Progenitor cell of endocrine pancreas (in vitro differentiated cells): ENCODE measurements at regions not wholly inside any gene's neighbourhood (a gene's known extent, or its start where the extent isn't known, plus 50 kb on each side); places are given as distances from the start of the nearest gene placed in this dataset.
"Not testable (repeated sequence)": the region's sequence is repeated elsewhere in the genome, so short reads cannot be mapped to it uniquely, and the experiment has no call there.

Experiments used
- DNase-seq: peaks from one replicate; pipeline ENCODE4 v3.0.0; 2021; ENCODE audit warnings: low spot score; ENCODE audit not compliant: unreplicated experiment
- H3K27ac Mint-ChIP-seq: 2 replicates; pipeline ENCODE4 v1.8.0; 2021; ENCODE audit warnings: mild to moderate bottlenecking, moderate library complexity, mixed read lengths
- H3K27me3 Mint-ChIP-seq: 2 replicates; pipeline ENCODE4 v1.8.0; 2021; ENCODE audit warnings: mixed read lengths
- H3K36me3 Mint-ChIP-seq: 2 replicates; pipeline ENCODE4 v1.8.0; 2022; ENCODE audit warnings: mixed read lengths; ENCODE audit not compliant: insufficient read depth
- H3K4me1 Mint-ChIP-seq: 2 replicates; pipeline ENCODE4 v1.8.0; 2021; ENCODE audit warnings: low read depth, mixed read lengths
- H3K4me3 Mint-ChIP-seq: 2 replicates; pipeline ENCODE4 v1.8.0; 2021; ENCODE audit warnings: low read depth, mild to moderate bottlenecking, moderate library complexity, mixed read lengths
- H3K9me3 Mint-ChIP-seq: 2 replicates; pipeline ENCODE4 v1.8.0; 2021; ENCODE audit warnings: low read depth, mixed read lengths
- CTCF ChIP-seq: fragments of 200-600 bp; sonication (generic); IDR thresholded peaks from one replicate; pipeline ENCODE4 v1.5.0; 2021; ENCODE audit warnings: antibody characterized with exemption, mild to moderate bottlenecking; ENCODE audit not compliant: unreplicated experiment

DNA sequence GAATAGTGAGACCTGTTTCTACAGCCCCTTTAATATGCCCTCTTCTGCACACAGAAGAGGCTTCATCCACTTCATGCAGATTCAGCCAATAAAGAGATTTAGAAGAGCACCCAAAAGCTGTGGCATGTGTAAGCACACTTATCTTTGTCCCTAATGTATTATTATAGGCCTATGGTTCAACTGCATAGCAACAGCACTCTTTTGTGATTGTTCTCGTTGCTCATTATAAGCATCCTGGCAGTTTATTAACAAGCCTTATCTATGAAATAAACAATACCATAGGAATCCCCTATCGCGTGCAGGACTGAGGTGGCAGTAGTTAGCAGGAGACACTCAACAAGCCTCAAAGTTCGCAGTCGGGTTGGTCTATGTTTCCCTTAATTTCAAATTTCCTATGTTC lies 138.5 kb upstream of the BEND6 start:
- DNase-seq = no peak
- H3K27me3 Mint-ChIP-seq = peaks cover 27% of the 10 kb centered on the region
- H3K4me1 Mint-ChIP-seq = peaks cover 25% of the 10 kb centered on the region
- H3K27ac Mint-ChIP-seq = no peak overlapping the region
- no peaks in the 10 kb centered on the region for H3K36me3 Mint-ChIP-seq
- no peaks in the 10 kb centered on the region for H3K9me3 Mint-ChIP-seq
- H3K4me3 Mint-ChIP-seq = no peak overlapping the region
- no peak for TF ChIP-seq CTCF

- Mint-ChIP-seq H3K4me3 (no peak overlapping the region), H3K36me3 (no peaks in the 10 kb centered on the region), H3K4me1 (peaks cover 17% of the 10 kb centered on the region), H3K27ac (no peak overlapping the region), H3K27me3 (peaks cover 27% of the 10 kb centered on the region), H3K9me3 (no peaks in the 10 kb centered on the region)
- TF ChIP-seq CTCF = no peak
- no peak for DNase-seq
Observed at GRCh38 chr6:56815436-56815835, 139.5 kb upstream of the BEND6 start.

DNA sequence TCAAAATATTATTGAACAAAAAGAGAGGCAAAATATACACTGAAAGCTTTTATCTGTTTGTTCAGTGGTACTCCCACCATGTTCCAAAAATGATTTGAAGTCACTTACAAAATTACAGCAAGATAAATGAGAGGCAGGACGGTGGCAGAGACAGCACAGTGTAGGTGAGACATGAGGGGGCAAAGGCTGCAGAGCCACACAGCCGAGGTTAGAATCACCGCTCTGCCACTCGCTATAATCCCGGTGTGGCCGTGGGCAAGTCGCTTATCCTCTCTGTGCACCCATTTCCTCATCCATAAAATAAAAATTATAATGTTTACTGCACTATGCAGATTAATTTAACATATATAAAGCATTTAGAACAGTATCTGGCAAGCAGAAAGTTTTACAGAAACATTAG lies 140.1 kb upstream of the BEND6 start:
- Mint-ChIP-seq H3K9me3 (no peaks in the 10 kb centered on the region), H3K27me3 (peaks cover 27% of the 10 kb centered on the region)

GRCh38 chr6:56814308-56814707 lies 140.6 kb upstream of the BEND6 start:
- Mint-ChIP-seq H3K4me1 (peaks cover 17% of the 10 kb centered on the region), H3K27me3 (peaks cover 27% of the 10 kb centered on the region), H3K36me3 (no peaks in the 10 kb centered on the region), H3K27ac (no peak overlapping the region), H3K9me3 (no peaks in the 10 kb centered on the region), H3K4me3 (no peak overlapping the region)
- no peak for TF ChIP-seq CTCF
- no peak for DNase-seq

More for the DNA sequence above, 140.1 kb upstream of the BEND6 start:
- H3K4me1 Mint-ChIP-seq = peaks cover 17% of the 10 kb centered on the region
- no peak overlapping the region for H3K27ac Mint-ChIP-seq
- no peak for TF ChIP-seq CTCF
- H3K36me3 Mint-ChIP-seq = no peaks in the 10 kb centered on the region
- H3K4me3 Mint-ChIP-seq = no peak overlapping the region
- no peak for DNase-seq

- not testable (repeated sequence) for H3K4me3 Mint-ChIP-seq, H3K9me3 Mint-ChIP-seq, H3K36me3 Mint-ChIP-seq, H3K27ac Mint-ChIP-seq, DNase-seq
- Mint-ChIP-seq H3K27me3 (peaks cover 17% of the 10 kb centered on the region), H3K4me1 (peaks cover 22% of the 10 kb centered on the region)
Observed at GRCh38 chr6:56812851-56813250, 142.1 kb upstream of the BEND6 start.

GRCh38 chr6:56808871-56809359 lies 146.0 kb upstream of the BEND6 start:
- Mint-ChIP-seq H3K27ac (no peak overlapping the region), H3K4me3 (no peak overlapping the region), H3K9me3 (no peaks in the 10 kb centered on the region), H3K27me3 (peaks cover 3% of the 10 kb centered on the region), H3K36me3 (no peaks in the 10 kb centered on the region), H3K4me1 (peaks cover 11% of the 10 kb centered on the region)
- DNase-seq = no peak
- TF ChIP-seq CTCF = no peak
